ENCODE measurements at regions not wholly inside any gene's neighbourhood (a gene's known extent, or its start where the extent isn't known, plus 50 kb on each side); places are given as distances from the start of the nearest gene placed in this dataset.

- no peaks in the 10 kb centered on the region for H3K79me1 ChIP-seq (ENCODE audit: low read depth in 1 of 2, low read length in 2 of 2)
- no peak overlapping the region for H3K14ac ChIP-seq (replicated peaks; ENCODE audit: low read depth, low read length)
- no peak overlapping the region for H3K9ac ChIP-seq (ENCODE audit: low read depth, low read length)
- peaks cover 4% of the 10 kb centered on the region; the same call in 1 of the 2 replicates for H3K4me1 ChIP-seq (ENCODE audit: control insufficient read depth, insufficient read depth, low read length)
- BruUV-seq (replicated peaks): no TSS peak
- no peak overlapping the region for H4K8ac ChIP-seq (ENCODE audit: low read depth in 2 of 2, low read length in 2 of 2)
- H3K4ac ChIP-seq (ENCODE audit: low read depth, low read length): no peak overlapping the region
- POLR2A ChIA-PET (ENCODE audit: unreplicated experiment): no interaction called here
- H2BK120ac ChIP-seq (ENCODE audit: low read depth, low read length): no peak overlapping the region
- H2BK20ac ChIP-seq (ENCODE audit: low read depth, low read length): no peak overlapping the region
- no peak for TF ChIP-seq CEBPB (IDR thresholded peaks at IDR 0.05; ENCODE audit: low read depth, low read length)
- TF ChIP-seq NFE2L2 (IDR thresholded peaks at IDR 0.05; ENCODE audit: low read depth, low read length): no peak
- no peak for TF ChIP-seq CHD1 (IDR thresholded peaks at IDR 0.05; ENCODE audit: low read depth, low read length)
- TF ChIP-seq RAD21 (IDR thresholded peaks at IDR 0.05; ENCODE audit: low read length): no peak
- TF ChIP-seq FOS (IDR thresholded peaks at IDR 0.05; ENCODE audit: low read depth, low read length): no peak
- H4K91ac ChIP-seq (ENCODE audit: insufficient read depth, low read depth, low read length): no peak overlapping the region
- H2BK15ac ChIP-seq (ENCODE audit: low read depth, low read length): no peak overlapping the region
- no peak overlapping the region for H3K4me3 ChIP-seq (ENCODE audit: insufficient read depth, low read depth, low read length)
- no peaks in the 10 kb centered on the region for H3K36me3 ChIP-seq (ENCODE audit: control insufficient read depth, insufficient read depth, low read length)
- no peak overlapping the region for H3K56ac ChIP-seq (ENCODE audit: extremely low read depth, insufficient read depth, low read length)
- H3K9me3 ChIP-seq (ENCODE audit: control insufficient read depth, insufficient read depth, low read length): no peaks in the 10 kb centered on the region
- no peak overlapping the region for H4K5ac ChIP-seq (ENCODE audit: low read depth, low read length)
- no peak overlapping the region for H3K4me2 ChIP-seq (ENCODE audit: low read depth, low read length)
- no peaks in the 10 kb centered on the region for H4K20me1 ChIP-seq (ENCODE audit: insufficient read depth, low read length)
- in situ Hi-C loops (cut with MboI; ENCODE audit: low sequenced_read_pairs): no loop called here
- H2AK9ac ChIP-seq (replicated peaks; ENCODE audit: low read depth, low read length, poor library complexity): no peak overlapping the region
- ATAC-seq (ENCODE audit: low read depth): no peak
- H2BK5ac ChIP-seq (ENCODE audit: low read depth, low read length, poor library complexity, severe bottlenecking): no peak overlapping the region
- H3K9me1 ChIP-seq (ENCODE audit: insufficient read depth, low read length): no peaks in the 10 kb centered on the region; the same call in 1 of the 2 replicates
- H3K27ac ChIP-seq (ENCODE audit: insufficient read depth, low read length): no peak overlapping the region
- intact Hi-C loops (cut with micrococcal nuclease): loop anchor here (10.0 kb wide), 2 partner anchors 171 to 621 kb away; partner anchors contain the start of genes NCK2 and UXS1
- no peak overlapping the region for H2AFZ ChIP-seq (replicated peaks; ENCODE audit: low read length, poor library complexity)
- H3K23ac ChIP-seq (ENCODE audit: low read depth, low read length): no peak overlapping the region
- dilution Hi-C loops (cut with HindIII; ENCODE audit: low sequenced_read_pairs, unreplicated experiment): no loop called here
- no peak overlapping the region for H2AK5ac ChIP-seq (ENCODE audit: low read depth, low read length)
- DNase-seq: no peak
- H3K27me3 ChIP-seq (ENCODE audit: control insufficient read depth, insufficient read depth, low read length): peaks cover 37% of the 10 kb centered on the region
- WGBS, 2 experiments (ENCODE audit: extremely low coverage in 2 of 2, insufficient read length in 1 of 2): no CpG with 5 or more reads among the region's 8 CpGs
- CTCF ChIA-PET: interaction anchor here (1.4 kb wide), 1 partner anchor 512 kb away, joined by 3 read pairs; no protein-coding TSS in a partner anchor
- H3K18ac ChIP-seq (ENCODE audit: low read depth, low read length): no peak overlapping the region
These were observed 170.6 kb upstream of the NCK2 start for GRCh38 chr2:105573910-105574655.
